Renal cortex interstitium (tissue), 11 donors: ENCODE measurements at regions not wholly inside any gene's neighbourhood (a gene's known extent, or its start where the extent isn't known, plus 50 kb on each side); places are given as distances from the start of the nearest gene placed in this dataset.
A peak's percentile ranks its signal among the peaks of the same experiment; 100 is the strongest.

ENCODE experiments used
- DNase-seq, 11 donors: peaks; one replicate each; pipeline ENCODE4 v3.0.0-alpha.2; 2013; ENCODE audit warnings: low read depth in 9 of 11, low spot score in 4 of 11; ENCODE audit errors: extremely low read depth in 1 of 11

GRCh38 chr15:69806287-69806915 is 291.3 kb downstream of the TLE3 start:
- DNase-seq = no peak

GRCh38 chr15:69807721-69808120 is 290.0 kb downstream of the TLE3 start:
- DNase-seq = no peak

- DNase-seq = no peak
Observed at GRCh38 chr15:69808756-69809155, 289.0 kb downstream of the TLE3 start.

- no peak for DNase-seq
Observed at GRCh38 chr15:69809421-69809820, 288.3 kb downstream of the TLE3 start.

- peak in 3 of 11 donors; percentile 41 to 64 (median 52) for DNase-seq
Observed at GRCh38 chr15:69810431-69811354, 287.0 kb downstream of the TLE3 start.

- DNase-seq = no peak
Observed at GRCh38 chr15:69812861-69813261, 284.9 kb downstream of the TLE3 start.

- no peak for DNase-seq
Observed at GRCh38 chr15:69813881-69814280, 283.8 kb downstream of the TLE3 start.

GRCh38 chr15:69814932-69815331 is 282.8 kb downstream of the TLE3 start:
- DNase-seq = no peak

- no peak for DNase-seq
Observed at GRCh38 chr15:69815793-69816192, 281.9 kb downstream of the TLE3 start.

GRCh38 chr15:69816522-69816921 is 281.2 kb downstream of the TLE3 start:
- DNase-seq = no peak

- DNase-seq = no peak
Observed at GRCh38 chr15:69818529-69818928, 279.2 kb downstream of the TLE3 start.

GRCh38 chr15:69819371-69819770 is 278.3 kb downstream of the TLE3 start:
- no peak for DNase-seq

- DNase-seq = peak in 2 of 11 donors; percentile 50 to 61
Observed at GRCh38 chr15:69820819-69821218, 276.9 kb downstream of the TLE3 start.

GRCh38 chr15:69823223-69823907 is 274.4 kb downstream of the TLE3 start:
- DNase-seq = peak in 3 of 11 donors; percentile 46 to 57 (median 51)

GRCh38 chr15:69824075-69824876 is 273.4 kb downstream of the TLE3 start:
- peak in 3 of 11 donors; percentile 44 to 58 (median 46) for DNase-seq

GRCh38 chr15:69824877-69825406 is 272.8 kb downstream of the TLE3 start:
- DNase-seq = no peak

- no peak for DNase-seq
Observed at GRCh38 chr15:69825941-69826818, 271.5 kb downstream of the TLE3 start.

GRCh38 chr15:69826819-69827175 is 270.9 kb downstream of the TLE3 start:
- DNase-seq = no peak
